ENCODE measurements at regions not wholly inside any gene's neighbourhood (a gene's known extent, or its start where the extent isn't known, plus 50 kb on each side); places are given as distances from the start of the nearest gene placed in this dataset.

- intact Hi-C loops (cut with DNase I; ENCODE audit: low total_unique reads): no loop called here
- TF ChIP-seq POLR2A (IDR thresholded peaks at IDR 0.05): no peak
- TF ChIP-seq, protein P1, sequence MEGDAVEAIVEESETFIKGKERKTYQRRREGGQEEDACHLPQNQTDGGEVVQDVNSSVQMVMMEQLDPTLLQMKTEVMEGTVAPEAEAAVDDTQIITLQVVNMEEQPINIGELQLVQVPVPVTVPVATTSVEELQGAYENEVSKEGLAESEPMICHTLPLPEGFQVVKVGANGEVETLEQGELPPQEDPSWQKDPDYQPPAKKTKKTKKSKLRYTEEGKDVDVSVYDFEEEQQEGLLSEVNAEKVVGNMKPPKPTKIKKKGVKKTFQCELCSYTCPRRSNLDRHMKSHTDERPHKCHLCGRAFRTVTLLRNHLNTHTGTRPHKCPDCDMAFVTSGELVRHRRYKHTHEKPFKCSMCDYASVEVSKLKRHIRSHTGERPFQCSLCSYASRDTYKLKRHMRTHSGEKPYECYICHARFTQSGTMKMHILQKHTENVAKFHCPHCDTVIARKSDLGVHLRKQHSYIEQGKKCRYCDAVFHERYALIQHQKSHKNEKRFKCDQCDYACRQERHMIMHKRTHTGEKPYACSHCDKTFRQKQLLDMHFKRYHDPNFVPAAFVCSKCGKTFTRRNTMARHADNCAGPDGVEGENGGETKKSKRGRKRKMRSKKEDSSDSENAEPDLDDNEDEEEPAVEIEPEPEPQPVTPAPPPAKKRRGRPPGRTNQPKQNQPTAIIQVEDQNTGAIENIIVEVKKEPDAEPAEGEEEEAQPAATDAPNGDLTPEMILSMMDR (IDR thresholded peaks at IDR 0.05): no peak
- no peak for DNase-seq (ENCODE audit: low spot score in 2 of 2)
- WGBS, 2 donors: 86 to 95% methylated on average over 6 of the region's 6 CpGs
- H3K4me3 ChIP-seq (ENCODE audit: low read depth, poor library complexity, severe bottlenecking): no peak overlapping the region
Observed at GRCh38 chr5:112655513-112655912, 82.2 kb upstream of the APC start.

GRCh38 chr5:112656451-112656850 is 81.2 kb upstream of the APC start:
- TF ChIP-seq POLR2A (IDR thresholded peaks at IDR 0.05): no peak
- TF ChIP-seq, protein P1 (IDR thresholded peaks at IDR 0.05): no peak
- 83 to 93% methylated on average over 2 of the region's 2 CpGs for WGBS, 2 donors
- intact Hi-C loops (cut with DNase I; ENCODE audit: low total_unique reads): no loop called here
- H3K4me3 ChIP-seq (ENCODE audit: low read depth, poor library complexity, severe bottlenecking): no peak overlapping the region
- no peak for DNase-seq (ENCODE audit: low spot score in 2 of 2)

DNA sequence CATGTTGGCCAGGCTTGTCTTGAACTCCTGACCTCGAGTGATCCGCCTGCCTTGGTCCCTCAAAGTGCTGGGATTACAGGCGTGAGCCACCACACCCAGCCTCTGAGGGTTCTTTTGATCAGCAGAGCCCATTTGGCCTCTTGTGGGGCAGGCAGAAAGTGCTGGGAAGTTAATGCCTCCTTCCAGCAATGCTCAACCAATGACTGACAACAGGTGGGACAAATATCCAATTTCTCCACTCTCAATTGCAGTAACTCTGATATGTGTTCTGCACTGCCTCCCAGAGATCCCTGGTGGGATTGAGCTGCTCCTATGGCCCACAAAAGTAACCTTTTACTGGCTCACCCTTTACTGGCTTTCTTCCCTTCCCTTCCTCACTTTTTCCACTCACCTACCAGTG is 79.9 kb upstream of the APC start:
- intact Hi-C loops (cut with DNase I; ENCODE audit: low total_unique reads): no loop called here
- no peak for DNase-seq (ENCODE audit: low spot score in 2 of 2)
- no peak overlapping the region for H3K4me3 ChIP-seq (ENCODE audit: low read depth, poor library complexity, severe bottlenecking)
- TF ChIP-seq POLR2A (IDR thresholded peaks at IDR 0.05): no peak
- TF ChIP-seq, protein P1 (IDR thresholded peaks at IDR 0.05): no peak
- WGBS, 2 donors: 77 to 86% methylated on average over 3 of the region's 3 CpGs

- TF ChIP-seq, protein P1 (IDR thresholded peaks at IDR 0.05): no peak
- TF ChIP-seq POLR2A (IDR thresholded peaks at IDR 0.05): no peak
- H3K4me3 ChIP-seq (ENCODE audit: low read depth, poor library complexity, severe bottlenecking): no peak overlapping the region
- no peak for DNase-seq (ENCODE audit: low spot score in 2 of 2)
- 88 to 90% methylated on average over 1 of the region's 1 CpG for WGBS, 2 donors
- intact Hi-C loops (cut with DNase I; ENCODE audit: low total_unique reads): no loop called here
Observed at GRCh38 chr5:112660359-112660758, 77.3 kb upstream of the APC start.

- no peak for DNase-seq (ENCODE audit: low spot score in 2 of 2)
- H3K4me3 ChIP-seq (ENCODE audit: low read depth, poor library complexity, severe bottlenecking): no peak overlapping the region
- TF ChIP-seq POLR2A (IDR thresholded peaks at IDR 0.05): no peak
- TF ChIP-seq, protein P1 (IDR thresholded peaks at IDR 0.05): no peak
- intact Hi-C loops (cut with DNase I; ENCODE audit: low total_unique reads): no loop called here
- WGBS, 2 donors: 81 to 84% methylated on average over 3 of the region's 3 CpGs
Observed at GRCh38 chr5:112663146-112663545, 74.5 kb upstream of the APC start.

GRCh38 chr5:112668016-112668415 is 69.7 kb upstream of the APC start:
- H3K4me3 ChIP-seq (ENCODE audit: low read depth, poor library complexity, severe bottlenecking): no peak overlapping the region
- no peak for TF ChIP-seq POLR2A (IDR thresholded peaks at IDR 0.05)
- TF ChIP-seq, protein P1 (IDR thresholded peaks at IDR 0.05): no peak
- WGBS, 2 donors: 90 to 93% methylated on average over 4 of the region's 4 CpGs
- intact Hi-C loops (cut with DNase I; ENCODE audit: low total_unique reads): no loop called here
- DNase-seq (ENCODE audit: low spot score in 2 of 2): no peak
